ENCODE measurements at regions not wholly inside any gene's neighbourhood (a gene's known extent, or its start where the extent isn't known, plus 50 kb on each side); places are given as distances from the start of the nearest gene placed in this dataset.

DNA sequence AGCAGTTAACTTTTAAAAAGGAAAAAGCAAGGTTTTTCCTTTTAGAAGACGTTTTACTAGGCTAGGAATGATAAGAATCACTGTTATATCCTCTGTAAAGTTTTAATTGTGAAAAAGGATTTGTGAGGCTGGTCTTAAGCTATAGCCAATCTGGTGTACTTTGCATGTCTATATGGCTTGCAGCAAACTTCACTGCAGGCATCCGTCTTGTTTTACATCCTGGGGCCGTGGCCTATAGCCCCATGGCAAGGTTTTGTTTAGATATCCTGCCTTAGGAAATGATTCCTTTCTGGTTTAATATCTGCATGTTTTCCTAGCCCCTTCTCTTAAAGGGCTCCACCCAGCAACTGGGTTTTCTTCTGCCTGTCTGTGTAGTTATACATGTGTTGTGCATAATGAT, 272.8 kb downstream of the ICE1 start:
- DNase-seq (ENCODE audit: low spot score in 2 of 2), result no peak
- no peak overlapping the region for H3K27ac Mint-ChIP-seq
- H3K4me1 Mint-ChIP-seq, result peaks cover 3% of the 10 kb centered on the region
- no peak for ATAC-seq (ENCODE audit: low read depth)
- no peaks in the 10 kb centered on the region for H3K36me3 Mint-ChIP-seq
- H3K4me3 Mint-ChIP-seq, result no peak overlapping the region
- H3K9me3 Mint-ChIP-seq, result no peaks in the 10 kb centered on the region
- peaks cover 2% of the 10 kb centered on the region for H3K27me3 Mint-ChIP-seq

DNA sequence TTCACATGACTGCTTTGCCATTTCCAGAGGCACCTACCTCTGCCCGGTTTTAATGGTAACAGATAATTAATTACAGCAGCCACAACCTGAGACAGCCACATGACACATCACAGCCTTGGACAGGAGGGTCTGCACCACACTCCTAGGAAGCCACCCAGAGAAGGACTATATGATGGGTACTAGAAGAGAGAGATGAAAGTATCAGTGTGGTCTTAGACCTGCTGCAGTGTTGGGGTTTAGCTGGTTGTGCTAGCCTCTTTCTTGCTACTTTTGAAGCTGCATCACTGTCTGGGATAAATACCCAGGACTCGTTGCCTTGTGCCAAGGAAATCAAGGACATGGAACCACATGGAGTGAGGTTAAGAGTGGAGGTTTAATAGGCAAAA, 266.4 kb downstream of the ICE1 start:
- no peaks in the 10 kb centered on the region for H3K9me3 Mint-ChIP-seq
- H3K27ac Mint-ChIP-seq, result no peak overlapping the region
- no peak for ATAC-seq (ENCODE audit: low read depth)
- peaks cover 16% of the 10 kb centered on the region for H3K4me1 Mint-ChIP-seq
- no peak overlapping the region for H3K4me3 Mint-ChIP-seq
- peaks cover 8% of the 10 kb centered on the region for H3K27me3 Mint-ChIP-seq
- peaks cover under 1% of the 10 kb centered on the region for H3K36me3 Mint-ChIP-seq
- DNase-seq (ENCODE audit: low spot score in 2 of 2), result no peak

DNA sequence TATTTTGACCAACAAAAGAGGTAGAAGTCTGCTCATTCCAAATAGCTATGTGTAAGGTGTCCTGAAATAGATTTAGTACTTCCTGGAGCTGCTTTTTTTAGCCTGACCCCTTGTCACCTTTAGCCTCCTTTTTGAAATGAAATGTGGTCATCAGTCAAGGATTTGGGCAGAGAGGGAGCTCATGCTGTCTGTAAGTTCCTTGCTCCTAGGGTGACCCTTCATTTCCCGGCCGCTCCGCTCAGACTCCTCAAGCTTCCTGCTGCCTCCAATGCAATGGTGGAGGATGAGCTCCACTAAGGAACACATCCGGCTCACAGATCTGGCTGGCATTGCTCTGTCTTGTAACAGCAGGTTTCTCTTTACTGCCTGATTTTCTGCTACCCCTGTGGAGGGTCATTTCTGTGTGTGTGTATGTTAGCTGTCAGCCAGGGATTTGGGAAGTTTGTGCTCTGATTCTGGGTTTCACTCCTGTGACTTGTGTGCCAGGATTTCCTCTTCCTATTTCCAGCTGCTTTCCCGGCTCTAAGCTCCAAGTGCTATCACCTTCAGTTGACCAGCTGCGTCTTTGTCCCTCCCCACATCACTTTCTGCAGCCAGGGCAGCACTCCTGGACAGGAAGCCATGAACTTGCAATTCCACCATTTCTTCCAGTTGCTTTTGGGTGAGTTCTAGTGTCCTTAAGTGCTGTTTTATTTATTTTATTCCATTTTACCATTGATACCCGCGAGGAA, 265.9 kb downstream of the ICE1 start:
- H3K9me3 Mint-ChIP-seq, result peaks cover 4% of the 10 kb centered on the region
- no peak overlapping the region for H3K27ac Mint-ChIP-seq
- DNase-seq (ENCODE audit: low spot score in 2 of 2), result no peak
- peaks cover 16% of the 10 kb centered on the region for H3K4me1 Mint-ChIP-seq
- no peak for ATAC-seq (ENCODE audit: low read depth)
- peaks cover 8% of the 10 kb centered on the region for H3K27me3 Mint-ChIP-seq
- H3K36me3 Mint-ChIP-seq, result peaks cover 4% of the 10 kb centered on the region
- no peak overlapping the region for H3K4me3 Mint-ChIP-seq

DNA sequence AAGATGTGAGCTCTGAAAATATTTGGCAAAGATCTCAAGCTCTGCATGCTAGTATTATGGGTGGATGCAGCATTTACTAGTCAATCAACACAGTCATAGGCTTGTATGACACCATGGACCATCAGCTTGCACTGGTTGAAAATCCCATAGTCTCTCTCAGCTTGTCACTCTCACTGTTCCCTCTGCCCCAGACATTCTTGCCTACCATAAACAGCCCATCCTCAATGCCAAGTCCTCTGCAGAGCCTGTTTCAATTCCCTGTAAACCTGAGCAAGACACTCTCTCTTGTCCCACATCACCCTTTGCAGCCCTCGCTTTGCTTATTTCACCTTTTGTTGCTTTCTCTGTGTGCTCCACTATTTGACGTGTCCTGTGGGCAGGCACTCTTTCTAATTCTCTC, 264.6 kb downstream of the ICE1 start:
- DNase-seq (ENCODE audit: low spot score in 2 of 2) (no peak), ATAC-seq (ENCODE audit: low read depth) (no peak)
- H3K4me1 Mint-ChIP-seq, result peaks cover 16% of the 10 kb centered on the region
- peaks cover 6% of the 10 kb centered on the region for H3K36me3 Mint-ChIP-seq
- H3K4me3 Mint-ChIP-seq, result no peak overlapping the region
- peaks cover 8% of the 10 kb centered on the region for H3K27me3 Mint-ChIP-seq
- H3K27ac Mint-ChIP-seq, result no peak overlapping the region
- H3K9me3 Mint-ChIP-seq, result peaks cover 7% of the 10 kb centered on the region

DNA sequence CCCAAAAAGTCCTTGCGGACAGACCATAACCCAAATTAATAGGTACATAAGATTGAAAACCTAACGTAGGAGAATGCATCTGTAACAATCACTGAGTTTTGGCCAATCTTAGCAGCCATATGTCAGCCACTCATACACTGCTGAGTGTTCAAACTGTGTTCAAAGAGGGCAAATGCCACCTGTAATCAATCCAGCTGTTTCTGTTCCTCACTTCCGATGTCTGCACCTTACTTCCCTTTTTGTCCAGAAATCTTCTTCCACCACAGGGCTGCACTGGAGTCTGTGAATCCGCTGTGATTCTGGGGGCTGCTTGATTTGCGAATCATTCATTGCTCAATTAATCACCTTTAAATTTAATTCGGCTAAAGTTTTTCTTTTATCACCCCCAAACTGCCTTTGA, 263.9 kb downstream of the ICE1 start:
- ATAC-seq (ENCODE audit: low read depth), result no peak
- DNase-seq (ENCODE audit: low spot score in 2 of 2), result no peak
- Mint-ChIP-seq H3K36me3 (peaks cover 6% of the 10 kb centered on the region), H3K27me3 (peaks cover 8% of the 10 kb centered on the region), H3K9me3 (peaks cover 7% of the 10 kb centered on the region), H3K4me3 (no peak overlapping the region), H3K4me1 (peaks cover 16% of the 10 kb centered on the region), H3K27ac (no peak overlapping the region)

DNA sequence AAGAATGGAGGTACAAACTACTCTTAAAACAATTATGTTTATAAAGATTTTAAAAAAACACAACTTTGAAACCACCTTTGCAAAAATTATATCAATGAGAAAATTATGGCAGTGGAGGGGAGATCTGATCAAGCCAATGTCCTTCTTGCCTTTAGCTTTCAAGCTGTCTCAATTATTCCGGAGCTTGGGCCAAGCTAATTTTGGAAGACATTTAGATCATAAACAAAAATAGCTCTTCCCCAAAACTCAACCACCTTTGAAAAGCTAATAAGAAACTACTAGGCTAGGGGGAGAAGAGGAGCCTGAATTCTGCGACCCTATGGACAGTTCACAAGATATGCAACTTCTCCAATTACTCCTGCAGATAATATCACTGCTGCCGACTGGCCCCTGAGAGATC, 263.3 kb downstream of the ICE1 start:
- ATAC-seq (ENCODE audit: low read depth) (no peak), DNase-seq (ENCODE audit: low spot score in 2 of 2) (no peak)
- H3K9me3 Mint-ChIP-seq, result peaks cover 7% of the 10 kb centered on the region
- H3K27ac Mint-ChIP-seq, result no peak overlapping the region
- H3K4me1 Mint-ChIP-seq, result peaks cover 16% of the 10 kb centered on the region
- no peak overlapping the region for H3K4me3 Mint-ChIP-seq
- peaks cover 6% of the 10 kb centered on the region for H3K36me3 Mint-ChIP-seq
- H3K27me3 Mint-ChIP-seq, result peaks cover 8% of the 10 kb centered on the region

DNA sequence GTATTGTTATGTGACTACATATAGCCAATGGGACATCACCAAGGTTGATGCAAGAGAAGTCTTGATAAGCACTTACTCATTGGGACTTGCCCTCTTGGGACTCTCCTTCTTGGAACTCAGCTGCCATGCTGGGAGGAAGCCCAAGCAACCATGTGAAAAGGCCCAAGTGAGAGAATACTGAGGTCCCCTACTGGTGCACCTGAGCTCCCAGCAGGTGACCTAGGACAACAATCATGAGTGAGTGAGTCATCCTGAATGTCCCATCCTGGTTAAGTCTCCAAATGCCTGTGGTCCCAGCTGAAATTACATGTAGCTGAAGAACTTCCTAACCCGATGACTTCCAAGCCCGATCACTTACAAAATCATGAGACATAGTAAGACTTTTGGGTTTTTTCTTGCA, 260.7 kb downstream of the ICE1 start:
- peaks cover 6% of the 10 kb centered on the region for H3K36me3 Mint-ChIP-seq
- DNase-seq (ENCODE audit: low spot score in 2 of 2) (no peak), ATAC-seq (ENCODE audit: low read depth) (no peak)
- H3K27me3 Mint-ChIP-seq, result peaks cover 3% of the 10 kb centered on the region
- peaks cover 7% of the 10 kb centered on the region for H3K9me3 Mint-ChIP-seq
- H3K27ac Mint-ChIP-seq, result no peak overlapping the region
- no peak overlapping the region for H3K4me3 Mint-ChIP-seq
- H3K4me1 Mint-ChIP-seq, result peaks cover 7% of the 10 kb centered on the region

DNA sequence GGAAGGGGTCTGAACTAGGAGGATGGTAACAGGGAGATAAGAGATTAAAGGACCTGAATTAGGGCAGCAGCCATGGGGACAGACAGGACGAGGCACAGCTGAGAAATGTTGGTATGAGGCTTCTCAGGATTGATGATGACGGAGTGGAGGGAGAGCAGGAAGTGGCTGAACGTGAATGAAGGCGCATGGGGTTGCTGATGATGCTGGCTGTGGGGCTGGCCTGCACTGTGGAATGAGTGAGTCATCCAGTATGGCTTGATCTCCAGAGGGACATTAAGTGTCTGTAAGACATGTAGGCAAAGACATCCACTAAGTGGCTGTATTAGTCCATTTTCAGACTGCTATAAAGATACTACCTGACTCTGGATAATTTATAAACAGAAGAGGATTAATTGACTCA, 256.4 kb downstream of the ICE1 start:
- Mint-ChIP-seq H3K4me3 (no peak overlapping the region), H3K9me3 (peaks cover 7% of the 10 kb centered on the region), H3K27me3 (no peaks in the 10 kb centered on the region), H3K4me1 (peaks cover 4% of the 10 kb centered on the region), H3K36me3 (peaks cover 6% of the 10 kb centered on the region), H3K27ac (no peak overlapping the region)
- no peak for DNase-seq (ENCODE audit: low spot score in 2 of 2)
- no peak for ATAC-seq (ENCODE audit: low read depth)

DNA sequence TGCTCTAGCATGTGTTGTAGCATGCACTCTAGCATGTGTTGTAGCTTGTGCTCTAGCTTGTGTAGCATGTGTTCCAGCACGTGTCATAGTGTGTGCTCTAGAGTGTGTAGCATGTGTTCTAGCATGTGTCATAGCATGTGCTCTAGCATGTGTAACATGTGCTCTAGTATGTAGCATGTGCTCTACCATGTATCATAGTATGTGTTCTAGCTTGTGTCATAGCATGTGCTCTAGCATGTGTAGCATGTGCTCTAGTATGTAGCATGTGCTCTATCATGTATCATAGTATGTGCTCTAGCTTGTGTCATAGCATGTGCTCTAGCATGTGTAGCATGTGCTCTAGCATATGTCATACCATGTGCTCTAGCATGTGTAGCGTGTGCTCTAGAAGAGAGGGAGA, 255.3 kb downstream of the ICE1 start:
- Mint-ChIP-seq H3K36me3 (no peaks in the 10 kb centered on the region), H3K4me3 (no peak overlapping the region), H3K27me3 (no peaks in the 10 kb centered on the region), H3K27ac (no peak overlapping the region), H3K9me3 (peaks cover under 1% of the 10 kb centered on the region), H3K4me1 (peaks cover 4% of the 10 kb centered on the region)
- DNase-seq (ENCODE audit: low spot score in 2 of 2) (no peak), ATAC-seq (ENCODE audit: low read depth) (no peak)

DNA sequence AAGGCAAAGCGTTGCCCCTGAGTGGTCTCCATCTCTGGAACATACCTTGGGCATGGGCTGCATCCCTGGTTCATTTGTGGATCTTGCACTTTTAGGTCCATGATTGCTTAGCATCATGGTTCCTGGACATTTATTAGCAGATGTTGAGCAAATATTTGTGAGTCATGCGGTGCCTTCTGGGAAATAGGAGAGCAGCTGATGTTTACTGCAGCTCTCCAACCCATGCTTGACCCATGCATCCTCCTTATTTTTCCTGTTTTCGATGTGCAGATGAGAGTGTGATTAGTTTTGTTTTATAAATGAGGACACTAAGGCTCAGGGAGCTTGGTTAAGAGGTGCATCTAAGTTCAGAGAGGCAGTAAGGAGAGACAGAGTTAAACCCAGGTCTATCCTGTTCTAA, 253.7 kb downstream of the ICE1 start:
- no peak for ATAC-seq (ENCODE audit: low read depth)
- DNase-seq (ENCODE audit: low spot score in 2 of 2), result no peak
- Mint-ChIP-seq H3K4me1 (peaks cover 4% of the 10 kb centered on the region), H3K27ac (no peak overlapping the region), H3K9me3 (peaks cover 2% of the 10 kb centered on the region), H3K36me3 (no peaks in the 10 kb centered on the region), H3K4me3 (no peak overlapping the region), H3K27me3 (no peaks in the 10 kb centered on the region)

DNA sequence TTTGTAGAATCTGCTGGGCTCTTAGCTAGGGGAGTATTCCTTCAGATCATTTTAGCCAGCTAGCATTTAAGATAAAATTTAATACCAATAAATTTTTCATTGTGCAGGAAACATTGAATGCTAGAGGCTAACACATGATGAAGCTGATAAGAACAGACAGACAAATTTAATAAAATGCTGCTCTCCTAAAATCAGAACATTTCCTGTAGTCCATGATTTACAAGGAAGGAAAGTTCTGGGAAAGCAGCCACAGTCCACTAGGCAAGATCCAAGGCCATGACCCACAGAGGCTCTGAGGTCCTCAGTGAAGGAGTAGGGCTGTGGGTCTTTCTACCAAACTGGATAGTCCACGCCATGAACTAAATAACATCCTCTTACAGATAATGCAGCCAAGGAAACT, 253.0 kb downstream of the ICE1 start:
- no peaks in the 10 kb centered on the region for H3K27me3 Mint-ChIP-seq
- no peaks in the 10 kb centered on the region for H3K36me3 Mint-ChIP-seq
- H3K4me3 Mint-ChIP-seq, result no peak overlapping the region
- ATAC-seq (ENCODE audit: low read depth), result no peak
- H3K9me3 Mint-ChIP-seq, result peaks cover 2% of the 10 kb centered on the region
- no peak overlapping the region for H3K27ac Mint-ChIP-seq
- DNase-seq (ENCODE audit: low spot score in 2 of 2), result no peak
- peaks cover 4% of the 10 kb centered on the region for H3K4me1 Mint-ChIP-seq

DNA sequence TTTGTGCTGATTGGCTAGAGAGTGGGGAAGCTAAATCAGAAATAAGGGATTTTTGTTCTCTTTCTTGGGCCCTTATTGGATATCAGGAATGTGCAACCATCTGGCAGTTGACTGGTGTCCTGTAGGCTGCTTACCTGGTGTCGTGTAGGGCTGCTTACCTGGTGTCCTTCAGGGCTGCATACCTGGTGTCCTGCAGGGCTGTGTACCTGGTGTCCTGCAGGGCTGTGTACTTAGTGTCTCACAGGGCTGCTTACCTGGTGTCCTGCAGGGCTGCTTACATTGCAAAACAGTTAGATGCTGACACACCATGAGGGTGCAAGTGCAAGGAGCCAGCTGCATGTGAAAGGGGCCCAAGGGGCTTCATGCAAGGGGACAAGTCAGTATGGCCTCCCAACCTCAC, 249.3 kb downstream of the ICE1 start:
- no peaks in the 10 kb centered on the region for H3K36me3 Mint-ChIP-seq

DNA sequence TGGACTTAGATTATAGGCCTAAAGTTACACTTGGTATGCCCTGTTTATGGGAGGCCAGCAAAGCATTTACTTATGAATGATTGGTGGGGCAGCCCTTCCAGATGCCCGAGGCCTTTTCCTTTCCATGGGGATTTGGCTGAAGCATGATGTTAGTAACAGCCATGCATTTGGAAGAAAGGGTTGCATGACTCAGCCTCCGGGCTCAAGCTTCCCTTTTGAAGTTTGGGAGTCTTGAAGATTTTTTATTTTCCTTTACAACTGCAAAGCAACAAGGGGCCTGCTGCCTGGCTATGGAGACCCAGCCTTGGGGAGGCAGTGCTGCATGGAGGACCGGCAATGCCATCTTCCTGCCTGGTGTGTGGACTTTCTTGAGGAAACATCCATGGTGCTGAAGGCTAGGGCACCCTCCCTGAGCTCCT, 244.7 kb downstream of the ICE1 start:
- DNase-seq (ENCODE audit: low spot score in 2 of 2) (no peak), ATAC-seq (ENCODE audit: low read depth) (no peak)
- Mint-ChIP-seq H3K9me3 (peaks cover 1% of the 10 kb centered on the region), H3K4me1 (peaks cover 3% of the 10 kb centered on the region), H3K27me3 (peaks cover 7% of the 10 kb centered on the region), H3K4me3 (no peak overlapping the region), H3K36me3 (peaks cover 3% of the 10 kb centered on the region), H3K27ac (no peak overlapping the region)

More for the DNA sequence above, 249.3 kb downstream of the ICE1 start:
- Mint-ChIP-seq H3K27ac (no peak overlapping the region), H3K4me1 (peaks cover 4% of the 10 kb centered on the region), H3K9me3 (peaks cover 3% of the 10 kb centered on the region), H3K27me3 (no peaks in the 10 kb centered on the region), H3K4me3 (no peak overlapping the region)
- no peak for ATAC-seq (ENCODE audit: low read depth)
- DNase-seq (ENCODE audit: low spot score in 2 of 2), result no peak

DNA sequence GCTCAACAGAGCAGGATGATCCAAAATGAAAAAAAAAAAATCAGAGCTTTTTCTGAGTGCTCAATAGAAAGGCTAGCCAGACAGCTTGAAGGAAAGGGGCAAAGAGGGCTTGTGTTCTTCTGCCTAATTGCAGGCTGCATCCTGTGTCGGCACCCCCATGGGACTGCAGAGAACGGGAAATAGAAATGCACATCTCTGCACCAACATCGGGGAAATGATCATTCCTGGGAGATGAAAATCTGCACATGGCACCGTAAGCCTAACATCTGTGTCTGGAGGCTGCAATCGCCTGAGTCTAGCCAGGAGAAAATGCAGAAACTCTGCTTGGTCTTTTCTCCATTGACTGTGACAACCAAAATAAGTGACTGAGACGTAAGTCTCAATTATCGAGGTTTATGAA, 243.9 kb downstream of the ICE1 start:
- peaks cover 1% of the 10 kb centered on the region for H3K9me3 Mint-ChIP-seq
- DNase-seq (ENCODE audit: low spot score in 2 of 2), result no peak
- peaks cover 3% of the 10 kb centered on the region for H3K4me1 Mint-ChIP-seq
- H3K36me3 Mint-ChIP-seq, result peaks cover 3% of the 10 kb centered on the region
- H3K4me3 Mint-ChIP-seq, result no peak overlapping the region
- ATAC-seq (ENCODE audit: low read depth), result no peak
- H3K27ac Mint-ChIP-seq, result no peak overlapping the region
- H3K27me3 Mint-ChIP-seq, result peaks cover 10% of the 10 kb centered on the region

DNA sequence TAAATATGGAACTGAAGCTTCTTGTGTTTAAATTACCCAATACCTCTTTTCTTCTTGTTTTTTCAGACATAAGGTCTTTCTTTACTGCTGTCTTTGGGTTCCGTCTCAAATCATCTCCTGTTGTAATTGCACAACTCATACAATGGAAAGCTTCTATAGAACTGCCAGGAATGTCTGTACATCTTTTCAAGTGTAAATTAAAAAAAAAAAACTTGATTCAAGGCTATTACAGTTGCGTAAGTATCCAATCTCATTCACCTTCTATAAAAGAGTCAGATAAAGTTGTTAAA, 243.5 kb downstream of the ICE1 start:
- H3K9me3 Mint-ChIP-seq, result peaks cover 1% of the 10 kb centered on the region
- H3K27ac Mint-ChIP-seq, result no peak overlapping the region
- peaks cover 3% of the 10 kb centered on the region for H3K4me1 Mint-ChIP-seq
- no peak for DNase-seq (ENCODE audit: low spot score in 2 of 2)
- ATAC-seq (ENCODE audit: low read depth), result no peak
- peaks cover 10% of the 10 kb centered on the region for H3K27me3 Mint-ChIP-seq
- peaks cover 3% of the 10 kb centered on the region for H3K36me3 Mint-ChIP-seq
- no peak overlapping the region for H3K4me3 Mint-ChIP-seq
